Suppressor macrophage treated with lipopolysaccharide for 4 hours (primary cell): ENCODE measurements at regions not wholly inside any gene's neighbourhood (a gene's known extent, or its start where the extent isn't known, plus 50 kb on each side); places are given as distances from the start of the nearest gene placed in this dataset.

Experiments used
- DNase-seq: peaks from one replicate; pipeline ENCODE4 v3.0.0-alpha.2; 2020

GRCh38 chr12:89895591-89895990 is 187.0 kb upstream of the ATP2B1 start:
- no peak for DNase-seq

- DNase-seq: no peak
Observed at GRCh38 chr12:89895101-89895500, 186.5 kb upstream of the ATP2B1 start.

- peak; percentile 39 for DNase-seq
Observed at GRCh38 chr12:89893972-89894706, 185.5 kb upstream of the ATP2B1 start.

GRCh38 chr12:89892436-89892835 is 183.8 kb upstream of the ATP2B1 start:
- DNase-seq: no peak

- no peak for DNase-seq
Observed at GRCh38 chr12:89891933-89892332, 183.3 kb upstream of the ATP2B1 start.

- DNase-seq: no peak
Observed at GRCh38 chr12:89890161-89890560, 181.5 kb upstream of the ATP2B1 start.

GRCh38 chr12:89889062-89889461 is 180.4 kb upstream of the ATP2B1 start:
- DNase-seq: no peak

- no peak for DNase-seq
Observed at GRCh38 chr12:89884952-89885351, 176.3 kb upstream of the ATP2B1 start.

GRCh38 chr12:89884416-89884898 is 175.8 kb upstream of the ATP2B1 start:
- DNase-seq: no peak

- DNase-seq: no peak
Observed at GRCh38 chr12:89883630-89884389, 175.2 kb upstream of the ATP2B1 start.

GRCh38 chr12:89882792-89883191 is 174.2 kb upstream of the ATP2B1 start:
- peak; percentile 71 for DNase-seq

- DNase-seq: peak; percentile 87
Observed at GRCh38 chr12:89882050-89882449, 173.4 kb upstream of the ATP2B1 start.

GRCh38 chr12:89880690-89881350 is 172.2 kb upstream of the ATP2B1 start:
- no peak for DNase-seq

GRCh38 chr12:89879766-89880165 is 171.1 kb upstream of the ATP2B1 start:
- DNase-seq: no peak

- no peak for DNase-seq
Observed at GRCh38 chr12:89878950-89879349, 170.3 kb upstream of the ATP2B1 start.

- DNase-seq: no peak
Observed at GRCh38 chr12:89878327-89878726, 169.7 kb upstream of the ATP2B1 start.

GRCh38 chr12:89877671-89878070 is 169.0 kb upstream of the ATP2B1 start:
- DNase-seq: no peak

GRCh38 chr12:89877136-89877535 is 168.5 kb upstream of the ATP2B1 start:
- no peak for DNase-seq

GRCh38 chr12:89875809-89876208 is 167.2 kb upstream of the ATP2B1 start:
- DNase-seq: no peak

GRCh38 chr12:89875225-89875624 is 166.6 kb upstream of the ATP2B1 start:
- DNase-seq: no peak

GRCh38 chr12:89874146-89874545 is 165.5 kb upstream of the ATP2B1 start:
- no peak for DNase-seq

- DNase-seq: peak; percentile 36
Observed at GRCh38 chr12:89873745-89874144, 165.1 kb upstream of the ATP2B1 start.

- DNase-seq: no peak
Observed at GRCh38 chr12:89872922-89873630, 164.4 kb upstream of the ATP2B1 start.
